T-cell (primary cell): ENCODE measurements at regions not wholly inside any gene's neighbourhood (a gene's known extent, or its start where the extent isn't known, plus 50 kb on each side); places are given as distances from the start of the nearest gene placed in this dataset.

Experiments used
- ATAC-seq, 4 experiments: fragments of 200-7000 bp in 3 of 4; fragments of 150-1000 bp in 1 of 4; cut with Tn5 transposase; replicated peaks in 1 of 4; 1 replicate in 3 of 4; 2 replicates in 1 of 4; pipeline ENCODE4 v1.10.0; 2021; ENCODE audit warnings: moderate library complexity in 3 of 4, mild to moderate bottlenecking in 2 of 4, moderate number of reproducible peaks in 1 of 4
- CTCF ChIA-PET, 2 donors: fragments of 300-600 bp; sonication (Branson Sonifier 250); formaldehyde crosslinking; loops; one replicate each; lab custom pipeline; 2022; ENCODE audit warnings: antibody characterized with exemption in 2 of 2; lab: Charles Lee
- POLR2A ChIA-PET, 2 donors: fragments of 300-600 bp; sonication (Branson Sonifier 250); formaldehyde crosslinking; loops; one replicate each; lab custom pipeline; 2022; ENCODE audit warnings: antibody characterized with exemption in 2 of 2; lab: Charles Lee
- DNase-seq, 35 experiments: peaks; one replicate each; pipeline versions ENCODE4 v3.0.0 to v3.0.0-alpha.2; 2013 to 2023
- H3K27ac ChIP-seq: one replicate; pipeline ENCODE4 v1.5.1; 2013; ENCODE audit warnings: low read length
- H3K27me3 ChIP-seq, 2 experiments: replicated peaks in 1 of 2; 1 replicate in 1 of 2; 2 replicates in 1 of 2; pipeline versions ENCODE4 v1.6.1 to v1.7.0; 2013; ENCODE audit warnings: low read length in 1 of 2, mixed read lengths in 1 of 2; ENCODE audit not compliant: control insufficient read depth in 2 of 2, insufficient read depth in 2 of 2; ENCODE audit errors: extremely low read depth in 1 of 2
- H3K36me3 ChIP-seq, 2 donors: 1 replicate in 1 of 2; 2 replicates in 1 of 2; pipeline versions ENCODE4 v1.6.1 to v1.7.0; 2013; ENCODE audit warnings: low read length in 1 of 2; ENCODE audit not compliant: control insufficient read depth in 2 of 2, insufficient read depth in 1 of 2; ENCODE audit errors: extremely low read depth in 1 of 2
- H3K4me1 ChIP-seq, 2 experiments: 1 replicate in 1 of 2; 2 replicates in 1 of 2; pipeline versions ENCODE4 v1.6.1 to v1.7.0; 2013; ENCODE audit warnings: low read length in 2 of 2, mixed read lengths in 1 of 2; ENCODE audit not compliant: insufficient read depth in 2 of 2, control insufficient read depth in 1 of 2; ENCODE audit errors: extremely low read depth in 1 of 2
- H3K4me3 ChIP-seq, 2 donors: 1 replicate in 1 of 2; 2 replicates in 1 of 2; pipeline versions ENCODE4 v1.5.1 to v1.7.0; 2013; ENCODE audit warnings: mild to moderate bottlenecking in 2 of 2, low read length in 1 of 2, moderate library complexity in 1 of 2; ENCODE audit not compliant: control insufficient read depth in 1 of 2; ENCODE audit errors: extremely low read depth in 1 of 2
- H3K9me3 ChIP-seq: 2 replicates; pipeline ENCODE4 v1.7.0; 2013
- H3K27ac Mint-ChIP-seq, 2 donors: one replicate each; pipeline ENCODE4 v1.8.0; 2020 to 2021; ENCODE audit warnings: mild to moderate bottlenecking in 2 of 2, mixed read lengths in 2 of 2
- H3K27me3 Mint-ChIP-seq, 2 donors: one replicate each; pipeline ENCODE4 v1.8.0; 2021 to 2022; ENCODE audit warnings: mixed read lengths in 2 of 2
- H3K36me3 Mint-ChIP-seq: one replicate; pipeline ENCODE4 v1.8.0; 2021; ENCODE audit warnings: mixed read lengths
- H3K4me1 Mint-ChIP-seq, 3 donors: one replicate each; pipeline ENCODE4 v1.8.0; 2020 to 2022; ENCODE audit warnings: mixed read lengths in 3 of 3, mild to moderate bottlenecking in 1 of 3
- H3K4me3 Mint-ChIP-seq, 3 donors: one replicate each; pipeline ENCODE4 v1.8.0; 2020 to 2022; ENCODE audit warnings: mild to moderate bottlenecking in 3 of 3, mixed read lengths in 3 of 3, moderate library complexity in 3 of 3
- H3K9me3 Mint-ChIP-seq, 3 donors: one replicate each; pipeline ENCODE4 v1.8.0; 2020 to 2022; ENCODE audit warnings: mixed read lengths in 3 of 3
- WGBS: methylation state at CpG from one replicate; pipeline ENCODE4 v1.1.5; 2013; ENCODE audit warnings: missing lambda C conversion rate; ENCODE audit not compliant: insufficient coverage; 5-methylcytosine and 5-hydroxymethylcytosine counted together

- Histone ChIP-seq H3K9me3 (no peaks in the 10 kb centered on the region), H3K4me3 (no peak overlapping the region), H3K4me1 (no peaks in the 10 kb centered on the region), H3K27ac (no peak overlapping the region), H3K36me3 (no peaks in the 10 kb centered on the region), H3K27me3 (peaks cover 0 to 6% of the 10 kb centered on the region in 2 experiments)
- Mint-ChIP-seq H3K4me1 (no peaks in the 10 kb centered on the region), H3K27ac (no peak overlapping the region), H3K36me3 (no peaks in the 10 kb centered on the region), H3K27me3 (peaks cover 13 to 16% of the 10 kb centered on the region in 2 donors), H3K9me3 (no peaks in the 10 kb centered on the region), H3K4me3 (no peak overlapping the region)
- no peak for ATAC-seq
- no CpG with 5 or more reads among the region's 3 CpGs for WGBS
- ChIA-PET POLR2A (no interaction called here), CTCF (no interaction called here)
- no peak for DNase-seq
Observed at GRCh38 chr18:57981308-57982028, 62.6 kb upstream of the NEDD4L start.

DNA sequence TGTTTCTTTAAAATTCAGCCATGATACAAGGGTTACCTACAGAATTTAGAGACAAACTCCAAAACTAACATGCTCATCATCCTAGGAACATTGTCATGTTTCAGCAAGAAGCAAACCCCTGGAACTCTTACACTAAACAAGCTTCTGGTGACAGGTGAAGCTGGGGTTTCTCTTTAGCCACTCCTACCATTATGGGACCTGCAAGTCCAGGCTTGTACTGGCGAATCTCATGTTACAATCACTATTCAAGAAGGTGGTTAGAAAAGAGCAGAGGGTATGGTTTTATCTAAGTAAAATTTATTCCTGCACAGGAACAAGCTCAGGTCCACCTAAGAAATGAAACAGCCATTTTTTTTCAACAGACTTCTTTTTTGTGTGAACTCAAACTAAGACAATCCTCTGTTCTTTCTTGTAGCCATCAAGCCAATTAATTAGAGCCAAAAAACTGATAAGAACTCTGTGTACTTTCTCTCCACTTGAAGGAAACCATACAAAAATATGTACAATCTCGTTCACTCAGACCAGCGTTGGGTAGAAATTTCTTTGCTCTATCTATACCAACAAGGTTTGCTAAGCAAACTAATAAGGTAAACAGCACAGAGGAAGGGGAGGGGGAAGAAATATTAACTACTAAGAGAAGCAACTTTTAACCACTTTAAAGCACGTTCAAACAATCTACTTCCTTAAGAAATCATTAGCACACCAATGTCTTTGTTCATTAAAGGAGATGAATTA is 63.3 kb upstream of the NEDD4L start:
- Mint-ChIP-seq H3K4me3 (no peak overlapping the region), H3K36me3 (no peaks in the 10 kb centered on the region), H3K4me1 (no peaks in the 10 kb centered on the region), H3K27ac (no peak overlapping the region), H3K9me3 (no peaks in the 10 kb centered on the region), H3K27me3 (peaks cover 16 to 20% of the 10 kb centered on the region in 2 donors)
- Histone ChIP-seq H3K9me3 (no peaks in the 10 kb centered on the region), H3K36me3 (no peaks in the 10 kb centered on the region), H3K4me3 (no peak overlapping the region), H3K27me3 (peaks cover 0 to 6% of the 10 kb centered on the region in 2 experiments), H3K4me1 (no peaks in the 10 kb centered on the region), H3K27ac (no peak overlapping the region)
- ATAC-seq = no peak
- no peak for DNase-seq
- ChIA-PET CTCF (no interaction called here), POLR2A (no interaction called here)
- WGBS = no CpG with 5 or more reads among the region's 4 CpGs

DNA sequence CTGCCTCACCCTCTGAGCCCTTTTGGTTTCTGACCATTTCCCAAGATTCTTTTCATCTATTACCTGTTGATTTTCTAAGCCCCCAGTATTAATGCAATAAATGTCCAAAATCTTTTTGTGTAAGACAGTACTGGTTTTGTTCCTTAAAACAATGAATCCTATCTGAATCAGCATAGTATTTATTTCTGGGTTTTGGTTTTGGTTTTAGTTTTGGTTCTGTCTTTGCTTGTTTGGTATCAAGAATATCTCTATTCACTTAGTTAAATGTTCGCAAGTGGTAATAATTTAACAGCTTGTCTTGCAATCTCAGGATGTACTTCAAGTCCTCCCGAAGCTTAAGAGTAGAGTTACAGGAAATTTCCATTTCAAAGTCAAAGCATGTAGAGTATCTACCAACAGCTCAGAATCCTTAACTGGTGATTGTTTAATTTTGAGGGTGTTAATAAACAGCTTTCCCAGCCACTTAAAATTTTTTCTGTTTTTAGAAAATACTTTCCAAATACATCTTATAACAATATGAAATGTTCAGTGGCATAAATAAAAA is 67.7 kb upstream of the NEDD4L start:
- H3K36me3 ChIP-seq = no peaks in the 10 kb centered on the region
- ChIA-PET CTCF (no interaction called here), POLR2A (no interaction called here)
- peaks cover 18 to 26% of the 10 kb centered on the region in 2 donors for H3K27me3 Mint-ChIP-seq
- no peak overlapping the region for H3K4me3 Mint-ChIP-seq
- no peaks in the 10 kb centered on the region for H3K9me3 ChIP-seq
- no peaks in the 10 kb centered on the region for H3K9me3 Mint-ChIP-seq
- DNase-seq (no peak), ATAC-seq (no peak)
- H3K27me3 ChIP-seq = peaks cover 2 to 8% of the 10 kb centered on the region in 2 experiments
- H3K4me1 ChIP-seq = no peaks in the 10 kb centered on the region
- no CpG with 5 or more reads among the region's 2 CpGs for WGBS
- H3K4me3 ChIP-seq = no peak overlapping the region
- no peaks in the 10 kb centered on the region for H3K36me3 Mint-ChIP-seq
- no peak overlapping the region for H3K27ac ChIP-seq
- no peak overlapping the region for H3K27ac Mint-ChIP-seq
- no peaks in the 10 kb centered on the region for H3K4me1 Mint-ChIP-seq

GRCh38 chr18:57975805-57976204 is 68.2 kb upstream of the NEDD4L start:
- Histone ChIP-seq H3K36me3 (no peaks in the 10 kb centered on the region), H3K4me3 (no peak overlapping the region), H3K9me3 (no peaks in the 10 kb centered on the region), H3K27ac (no peak overlapping the region), H3K4me1 (no peaks in the 10 kb centered on the region), H3K27me3 (peaks cover 2 to 8% of the 10 kb centered on the region in 2 experiments)
- Mint-ChIP-seq H3K4me1 (no peaks in the 10 kb centered on the region), H3K4me3 (no peak overlapping the region), H3K27ac (no peak overlapping the region), H3K9me3 (no peaks in the 10 kb centered on the region), H3K27me3 (peaks cover 18 to 26% of the 10 kb centered on the region in 2 donors), H3K36me3 (no peaks in the 10 kb centered on the region)
- CTCF ChIA-PET = no interaction called here
- DNase-seq (no peak), ATAC-seq (no peak)
- POLR2A ChIA-PET = no interaction called here
- WGBS = no CpG with 5 or more reads among the region's 2 CpGs

DNA sequence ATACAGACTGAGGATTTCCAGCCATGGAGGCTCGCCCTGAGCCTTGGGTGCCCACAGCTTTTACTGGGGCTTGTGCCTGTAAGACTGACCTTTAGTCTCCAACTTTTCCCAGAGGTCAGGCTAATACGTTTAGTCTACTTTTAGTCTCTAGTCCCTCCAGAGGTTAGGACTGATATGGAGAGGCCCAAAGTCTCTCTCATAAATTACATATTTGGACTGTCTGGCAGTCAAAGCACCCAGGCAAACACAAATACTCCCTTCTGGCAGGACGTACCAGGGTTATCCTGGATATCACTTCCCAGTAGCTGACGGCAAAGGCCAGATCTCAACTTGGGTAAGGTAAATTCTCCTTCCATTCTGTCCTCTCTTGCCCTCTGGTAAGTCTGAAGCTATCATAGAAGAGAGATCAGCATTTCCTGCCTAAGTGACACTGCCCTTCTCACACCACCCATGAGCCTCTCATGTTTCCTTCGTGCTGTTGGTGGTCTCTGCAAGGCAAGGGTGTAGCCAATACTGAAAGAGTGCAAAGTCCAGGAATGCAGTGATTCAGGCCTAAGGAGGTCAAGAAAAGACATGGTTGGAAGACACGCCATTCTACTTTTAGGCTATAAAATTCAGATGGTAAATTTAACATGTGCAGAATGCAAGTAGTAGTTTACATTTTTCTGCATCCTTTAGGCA is 69.3 kb upstream of the NEDD4L start:
- no peaks in the 10 kb centered on the region for H3K9me3 ChIP-seq
- ATAC-seq (no peak), DNase-seq (no peak)
- no peaks in the 10 kb centered on the region for H3K9me3 Mint-ChIP-seq
- no peaks in the 10 kb centered on the region for H3K4me1 Mint-ChIP-seq
- H3K36me3 ChIP-seq = no peaks in the 10 kb centered on the region
- peaks cover 22 to 29% of the 10 kb centered on the region in 2 donors for H3K27me3 Mint-ChIP-seq
- H3K36me3 Mint-ChIP-seq = no peaks in the 10 kb centered on the region
- no peak overlapping the region for H3K27ac ChIP-seq
- ChIA-PET POLR2A (no interaction called here), CTCF (no interaction called here)
- H3K27ac Mint-ChIP-seq = no peak overlapping the region
- H3K4me3 Mint-ChIP-seq = no peak overlapping the region
- no peaks in the 10 kb centered on the region for H3K4me1 ChIP-seq
- 55% methylated on average over 2 of the region's 6 CpGs for WGBS
- H3K4me3 ChIP-seq = no peak overlapping the region
- peaks cover 2 to 8% of the 10 kb centered on the region in 2 experiments for H3K27me3 ChIP-seq

DNA sequence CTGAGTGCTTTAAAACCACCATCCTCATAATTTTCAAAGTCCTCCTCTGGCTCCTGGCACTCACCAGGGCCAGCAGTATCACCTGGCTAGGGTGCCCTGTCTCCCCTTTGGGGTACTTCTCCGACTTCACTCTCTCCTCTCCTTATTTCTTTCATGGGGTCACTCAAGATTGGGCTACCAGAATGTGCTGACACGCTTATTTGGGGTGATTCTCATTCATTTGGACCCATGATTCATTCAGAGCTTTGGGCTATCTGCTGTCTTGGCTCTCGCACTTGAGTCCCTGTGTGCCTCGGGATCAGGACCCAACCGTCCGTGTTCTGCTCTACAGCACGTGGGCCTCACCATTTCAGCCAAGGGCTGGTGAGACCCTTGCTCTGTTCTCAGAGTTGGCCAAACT is 70.1 kb upstream of the NEDD4L start:
- Mint-ChIP-seq H3K4me3 (no peak overlapping the region), H3K9me3 (no peaks in the 10 kb centered on the region), H3K27ac (no peak overlapping the region), H3K36me3 (no peaks in the 10 kb centered on the region), H3K4me1 (no peaks in the 10 kb centered on the region), H3K27me3 (peaks cover 22 to 28% of the 10 kb centered on the region in 2 donors)
- Histone ChIP-seq H3K4me1 (no peaks in the 10 kb centered on the region), H3K4me3 (no peak overlapping the region), H3K36me3 (no peaks in the 10 kb centered on the region), H3K27ac (no peak overlapping the region), H3K27me3 (peaks cover 2 to 8% of the 10 kb centered on the region in 2 experiments), H3K9me3 (no peaks in the 10 kb centered on the region)
- DNase-seq (no peak), ATAC-seq (no peak)
- CTCF ChIA-PET = no interaction called here
- POLR2A ChIA-PET = no interaction called here
- WGBS = 82% methylated on average over 6 of the region's 7 CpGs
